Hematopoietic multipotent progenitor cell treated with erythropoietin and hydrocortisone succinate and interleukin-3 and kit ligand, for 17 days (in vitro differentiated cells): ENCODE measurements at regions not wholly inside any gene's neighbourhood (a gene's known extent, or its start where the extent isn't known, plus 50 kb on each side); places are given as distances from the start of the nearest gene placed in this dataset.
"Not testable (repeated sequence)": the region's sequence is repeated elsewhere in the genome, so short reads cannot be mapped to it uniquely, and the experiment has no call there.

Experiments
- DNase-seq: peaks from one replicate; pipeline ENCODE4 v3.0.0-alpha.2; 2015; ENCODE audit warnings: low spot score

GRCh38 chr4:184281231-184282139 is 63.8 kb upstream of the ENPP6 start:
- no peak for DNase-seq

GRCh38 chr4:184280591-184281071 is 63.0 kb upstream of the ENPP6 start:
- DNase-seq, result no peak

- no peak for DNase-seq
Observed at GRCh38 chr4:184280137-184280536, 62.5 kb upstream of the ENPP6 start.

GRCh38 chr4:184279496-184280061 is 61.9 kb upstream of the ENPP6 start:
- no peak for DNase-seq

GRCh38 chr4:184277769-184278168 is 60.1 kb upstream of the ENPP6 start:
- not testable (repeated sequence) for DNase-seq

GRCh38 chr4:184277010-184277409 is 59.3 kb upstream of the ENPP6 start:
- not testable (repeated sequence) for DNase-seq

- not testable (repeated sequence) for DNase-seq
Observed at GRCh38 chr4:184276346-184276745, 58.7 kb upstream of the ENPP6 start.

GRCh38 chr4:184275766-184276165 is 58.1 kb upstream of the ENPP6 start:
- no peak for DNase-seq

- no peak for DNase-seq
Observed at GRCh38 chr4:184274286-184274951, 56.7 kb upstream of the ENPP6 start.

- no peak for DNase-seq
Observed at GRCh38 chr4:184273166-184274147, 55.8 kb upstream of the ENPP6 start.

GRCh38 chr4:184270808-184271413 is 53.2 kb upstream of the ENPP6 start:
- no peak for DNase-seq

GRCh38 chr4:184269879-184270430 is 52.3 kb upstream of the ENPP6 start:
- DNase-seq, result no peak

GRCh38 chr4:184268584-184269160 is 51.0 kb upstream of the ENPP6 start:
- DNase-seq, result no peak

- DNase-seq, result peak; percentile 82
Observed at GRCh38 chr4:184267673-184268583, 50.3 kb upstream of the ENPP6 start.
